Activated naive CD8-positive, alpha-beta T cell treated with anti-CD3 and anti-CD28 coated beads, Interleukin-2, amount 50 U/mL, for 24 hours (primary cell): ENCODE measurements at regions not wholly inside any gene's neighbourhood (a gene's known extent, or its start where the extent isn't known, plus 50 kb on each side); places are given as distances from the start of the nearest gene placed in this dataset.

Source experiments
- ATAC-seq: fragments of 150-1000 bp; cut with Tn5 transposase; one replicate; pipeline ENCODE4 v1.10.0; 2021
- DNase-seq: peaks from one replicate; pipeline ENCODE4 v3.0.0; 2021
- H3K27ac Mint-ChIP-seq: one replicate; pipeline ENCODE4 v1.8.0; 2021; ENCODE audit warnings: mild to moderate bottlenecking, mixed read lengths
- H3K27me3 Mint-ChIP-seq: one replicate; pipeline ENCODE4 v1.8.0; 2021; ENCODE audit warnings: mixed read lengths
- H3K36me3 Mint-ChIP-seq: one replicate; pipeline ENCODE4 v1.8.0; 2021; ENCODE audit warnings: low read depth, mixed read lengths
- H3K4me1 Mint-ChIP-seq: one replicate; pipeline ENCODE4 v1.8.0; 2021; ENCODE audit warnings: mixed read lengths
- H3K4me3 Mint-ChIP-seq: one replicate; pipeline ENCODE4 v1.8.0; 2021; ENCODE audit warnings: mild to moderate bottlenecking, moderate library complexity, mixed read lengths
- H3K9me3 Mint-ChIP-seq: one replicate; pipeline ENCODE4 v1.8.0; 2021; ENCODE audit warnings: mixed read lengths

DNA sequence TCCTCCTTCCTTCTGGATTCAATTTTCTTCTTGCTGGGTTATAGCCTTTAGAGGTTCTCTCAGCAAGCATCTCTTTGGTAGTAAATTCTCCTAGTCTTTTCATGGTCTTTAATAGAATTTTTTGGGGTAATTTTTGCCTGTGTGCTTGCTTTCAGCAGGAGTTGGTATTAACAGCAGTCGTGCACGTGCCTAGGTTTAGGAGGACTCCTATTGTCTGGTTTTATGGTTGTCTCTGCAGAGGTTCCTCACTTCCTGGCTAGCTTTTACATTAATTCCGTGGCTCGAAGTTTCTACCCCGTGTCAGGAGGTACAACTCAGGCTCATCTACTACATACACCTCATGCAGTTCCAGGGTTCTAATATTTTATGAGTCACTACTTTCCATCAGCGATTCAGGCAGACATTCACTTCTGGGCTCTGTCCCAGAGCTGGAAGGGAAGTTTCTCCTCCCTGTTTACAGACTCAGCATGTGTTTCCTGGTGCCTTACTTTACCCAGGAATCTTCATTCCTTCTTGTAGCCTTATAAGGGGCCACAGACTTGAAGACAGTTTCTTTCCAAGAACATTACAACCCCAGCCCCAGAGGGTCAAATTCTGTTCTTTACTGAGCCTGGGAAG, 643.6 kb downstream of the HS3ST4 start:
- ATAC-seq (no peak), DNase-seq (no peak)
- no peaks in the 10 kb centered on the region for H3K4me1 Mint-ChIP-seq
- H3K36me3 Mint-ChIP-seq = no peaks in the 10 kb centered on the region
- no peak overlapping the region for H3K27ac Mint-ChIP-seq
- peaks cover 5% of the 10 kb centered on the region for H3K9me3 Mint-ChIP-seq
- no peak overlapping the region for H3K4me3 Mint-ChIP-seq
- peaks cover 6% of the 10 kb centered on the region for H3K27me3 Mint-ChIP-seq

DNA sequence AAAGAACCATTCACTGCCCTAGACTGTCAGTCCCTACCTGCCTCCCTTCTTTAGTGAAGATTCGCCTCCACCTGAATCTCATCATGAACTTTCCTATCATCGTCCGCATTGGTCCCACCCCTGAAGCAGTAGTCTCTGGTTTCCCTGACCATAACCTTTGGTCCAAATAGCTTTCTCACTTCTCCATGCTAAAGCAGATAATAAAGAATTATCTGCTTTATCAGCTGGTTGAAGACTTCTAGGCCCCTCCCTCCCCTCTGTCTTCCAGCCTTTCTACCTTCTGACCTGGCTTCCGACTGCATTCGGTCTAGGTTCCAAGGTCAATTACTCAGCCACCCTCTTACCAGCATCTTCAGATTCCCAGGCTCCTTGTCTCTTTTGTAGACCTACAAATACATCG, 650.9 kb downstream of the HS3ST4 start:
- H3K9me3 Mint-ChIP-seq = no peaks in the 10 kb centered on the region
- H3K27me3 Mint-ChIP-seq = peaks cover 3% of the 10 kb centered on the region
- H3K27ac Mint-ChIP-seq = no peak overlapping the region
- no peak for DNase-seq
- no peak overlapping the region for H3K4me3 Mint-ChIP-seq
- no peak for ATAC-seq
- H3K4me1 Mint-ChIP-seq = no peaks in the 10 kb centered on the region
- H3K36me3 Mint-ChIP-seq = no peaks in the 10 kb centered on the region

DNA sequence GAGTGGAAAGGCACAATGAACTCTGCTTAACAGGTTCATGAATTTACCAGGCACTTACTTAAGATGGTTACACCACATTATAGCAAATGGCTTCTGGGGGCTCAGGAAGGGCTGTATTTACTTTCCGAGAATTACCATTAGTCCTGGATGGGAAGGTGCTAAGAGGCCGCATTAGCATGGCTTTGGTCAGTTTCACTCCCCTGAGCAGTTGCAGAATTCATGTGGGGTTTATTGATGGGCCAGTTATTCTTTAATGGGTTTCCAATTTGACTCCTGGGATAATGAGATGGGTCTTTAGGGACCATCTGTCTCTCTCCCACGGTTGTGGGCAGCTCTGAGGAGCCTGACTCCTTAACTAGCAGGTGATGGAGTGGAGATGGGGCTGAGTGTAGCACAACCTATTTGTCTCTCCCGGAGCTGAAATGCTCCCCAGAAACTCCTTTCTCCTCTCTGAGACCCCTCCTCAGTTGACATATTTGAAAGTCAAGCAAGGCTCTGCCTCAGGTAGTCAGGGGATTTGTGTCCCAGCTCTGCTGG, 652.5 kb downstream of the HS3ST4 start:
- no peak for ATAC-seq
- DNase-seq = no peak
- no peaks in the 10 kb centered on the region for H3K9me3 Mint-ChIP-seq
- H3K27me3 Mint-ChIP-seq = peaks cover 3% of the 10 kb centered on the region
- no peak overlapping the region for H3K4me3 Mint-ChIP-seq
- H3K4me1 Mint-ChIP-seq = no peaks in the 10 kb centered on the region
- H3K36me3 Mint-ChIP-seq = no peaks in the 10 kb centered on the region
- H3K27ac Mint-ChIP-seq = no peak overlapping the region

DNA sequence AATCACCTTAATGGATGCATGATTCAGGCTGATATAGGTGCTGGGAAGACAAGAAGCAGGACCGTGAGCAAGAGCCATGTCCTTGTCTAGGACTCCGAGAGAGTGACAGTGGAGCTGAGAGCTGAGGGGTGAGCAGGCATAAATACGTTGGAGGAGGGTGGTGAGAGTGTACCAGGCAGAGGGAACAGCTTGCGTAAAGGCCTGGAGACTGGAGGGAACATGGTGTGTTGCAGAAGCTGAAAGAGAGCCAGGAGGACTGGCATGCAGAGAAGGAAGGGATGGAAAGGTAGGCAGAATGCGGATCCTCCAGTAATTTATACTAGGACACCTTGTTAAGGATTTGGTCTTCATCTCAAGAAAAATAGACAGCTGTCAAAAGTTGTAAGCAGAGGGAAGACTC, 653.2 kb downstream of the HS3ST4 start:
- no peak for DNase-seq
- Mint-ChIP-seq H3K9me3 (no peaks in the 10 kb centered on the region), H3K27ac (no peak overlapping the region), H3K4me3 (no peak overlapping the region), H3K36me3 (no peaks in the 10 kb centered on the region), H3K27me3 (peaks cover 3% of the 10 kb centered on the region), H3K4me1 (no peaks in the 10 kb centered on the region)
- no peak for ATAC-seq

DNA sequence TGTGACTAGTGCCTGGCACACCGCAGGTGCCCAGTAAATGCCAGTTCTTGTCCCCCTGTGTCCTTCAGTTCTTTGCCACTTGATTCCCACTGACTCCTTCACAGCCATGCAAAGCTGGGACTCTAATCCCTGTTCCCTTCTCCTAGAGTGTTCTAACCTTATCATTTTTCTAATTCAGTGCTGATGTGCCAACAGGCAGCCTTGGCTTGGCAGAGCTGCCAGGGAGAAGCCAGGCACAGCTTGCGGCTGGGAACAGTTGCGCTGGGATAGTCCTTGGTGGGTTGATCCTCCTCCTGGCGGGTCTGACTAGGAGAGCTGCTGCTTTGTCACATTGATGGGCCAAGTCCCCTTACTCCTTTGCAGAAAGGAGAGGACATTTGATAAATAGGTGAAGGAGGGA, 654.2 kb downstream of the HS3ST4 start:
- Mint-ChIP-seq H3K27me3 (peaks cover 3% of the 10 kb centered on the region), H3K9me3 (peaks cover 2% of the 10 kb centered on the region), H3K36me3 (no peaks in the 10 kb centered on the region), H3K4me3 (no peak overlapping the region), H3K27ac (no peak overlapping the region), H3K4me1 (no peaks in the 10 kb centered on the region)
- ATAC-seq (no peak), DNase-seq (no peak)

DNA sequence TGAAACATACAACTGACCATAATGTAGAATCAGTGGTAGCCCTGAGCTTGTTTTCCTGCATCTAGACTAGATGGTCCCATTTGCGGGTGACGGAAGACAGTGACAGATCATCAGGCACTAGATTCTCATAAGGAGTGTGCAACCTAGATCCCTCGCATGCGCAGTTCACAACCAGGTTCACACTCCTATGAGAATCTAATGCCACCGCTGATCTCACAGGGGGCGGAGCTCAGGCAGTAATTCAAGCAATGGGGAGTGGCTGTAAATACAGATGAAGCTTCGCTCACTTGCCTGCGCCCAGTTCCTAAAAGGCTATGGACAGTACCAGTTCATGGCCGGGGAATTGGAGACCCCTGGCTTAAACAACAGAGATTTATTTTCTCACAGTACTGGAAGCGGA, 656.3 kb downstream of the HS3ST4 start:
- DNase-seq = no peak
- H3K4me3 Mint-ChIP-seq = no peak overlapping the region
- no peak overlapping the region for H3K27ac Mint-ChIP-seq
- ATAC-seq = no peak
- H3K27me3 Mint-ChIP-seq = peaks cover 3% of the 10 kb centered on the region
- H3K4me1 Mint-ChIP-seq = no peaks in the 10 kb centered on the region
- peaks cover 7% of the 10 kb centered on the region for H3K9me3 Mint-ChIP-seq
- no peaks in the 10 kb centered on the region for H3K36me3 Mint-ChIP-seq

DNA sequence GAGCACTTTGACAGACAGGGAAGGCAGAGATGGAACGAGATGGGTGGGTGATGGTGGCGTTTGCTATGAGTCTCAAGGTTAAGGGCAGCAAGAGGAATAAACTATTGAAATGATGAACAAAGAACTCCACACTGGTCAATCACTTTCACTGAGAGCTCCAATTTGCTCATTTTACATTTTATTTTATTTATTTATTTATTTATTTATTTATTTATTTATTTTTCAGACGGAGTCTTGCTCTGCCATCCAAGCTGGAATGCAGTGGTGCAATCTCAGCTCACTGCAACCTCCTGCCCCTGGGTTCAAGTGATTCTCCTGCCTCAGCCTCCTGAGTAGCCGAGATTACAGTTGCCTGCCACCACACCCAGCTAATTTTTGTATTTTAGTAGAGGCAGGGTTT, 669.1 kb downstream of the HS3ST4 start:
- no peaks in the 10 kb centered on the region for H3K36me3 Mint-ChIP-seq
- DNase-seq = no peak

DNA sequence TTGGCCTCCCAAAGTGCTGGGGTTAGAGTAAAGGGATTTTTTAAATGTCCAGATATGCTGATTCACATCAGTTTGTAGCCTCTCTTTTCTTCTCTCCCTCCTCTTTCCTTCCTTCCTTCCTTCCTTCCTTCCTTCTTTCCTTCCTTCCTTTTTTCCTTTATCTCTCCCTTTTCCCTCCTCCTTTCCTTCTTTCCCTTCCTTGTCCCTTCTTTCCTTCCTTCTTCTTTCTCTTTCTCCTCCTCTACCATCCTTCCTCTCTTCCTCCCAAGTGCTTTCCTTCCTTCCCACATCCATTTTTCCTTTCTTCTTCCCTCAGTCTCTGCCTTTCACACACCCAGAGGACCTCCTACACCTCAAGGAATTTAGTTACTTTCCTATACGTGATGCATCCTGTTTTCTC, 671.8 kb downstream of the HS3ST4 start:
- Mint-ChIP-seq H3K4me1 (no peaks in the 10 kb centered on the region), H3K27me3 (peaks cover 10% of the 10 kb centered on the region), H3K4me3 (no peak overlapping the region), H3K36me3 (no peaks in the 10 kb centered on the region), H3K27ac (no peak overlapping the region), H3K9me3 (no peaks in the 10 kb centered on the region)
- ATAC-seq (no peak), DNase-seq (no peak)

More for the DNA sequence above, 669.1 kb downstream of the HS3ST4 start:
- Mint-ChIP-seq H3K9me3 (peaks cover 4% of the 10 kb centered on the region), H3K4me1 (no peaks in the 10 kb centered on the region), H3K27ac (no peak overlapping the region), H3K4me3 (no peak overlapping the region), H3K27me3 (peaks cover 7% of the 10 kb centered on the region)
- no peak for ATAC-seq

DNA sequence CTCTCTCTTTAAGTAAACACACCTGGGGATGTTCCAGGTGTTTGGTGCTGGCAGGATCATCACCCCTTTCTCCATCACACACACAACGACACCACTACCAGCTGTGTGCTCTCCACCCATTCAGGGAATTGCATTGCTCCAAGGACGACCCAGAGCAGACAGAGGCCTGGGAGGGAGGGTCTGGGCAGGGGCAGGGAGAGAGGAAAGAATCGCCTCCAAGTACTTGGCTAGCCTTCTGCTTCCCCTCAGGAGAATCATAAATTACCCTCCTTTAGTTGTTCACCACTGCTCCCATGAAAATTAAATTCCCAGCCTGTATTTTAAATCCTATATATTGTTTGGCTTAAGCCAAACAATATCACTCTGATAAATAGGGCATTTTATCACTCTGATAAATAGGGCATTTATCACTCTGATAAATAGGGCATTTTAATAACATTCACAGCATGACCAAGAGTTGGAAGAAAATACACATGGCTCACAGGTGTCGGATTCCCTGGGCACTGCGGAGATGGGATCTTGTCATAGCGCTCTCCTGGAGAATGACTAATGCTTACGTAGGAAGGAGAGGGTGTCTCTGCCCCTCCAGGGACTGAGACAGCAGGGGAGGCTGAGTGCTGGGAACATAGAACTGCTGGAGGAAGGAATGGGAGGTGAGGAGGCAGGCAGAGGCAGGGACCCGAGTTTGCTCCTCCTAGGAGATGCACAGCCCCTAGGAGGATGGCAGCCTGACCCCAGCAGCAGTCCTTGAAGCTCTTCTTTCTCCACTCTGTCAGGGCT, 673.6 kb downstream of the HS3ST4 start:
- ATAC-seq (no peak), DNase-seq (no peak)
- peaks cover 10% of the 10 kb centered on the region for H3K27me3 Mint-ChIP-seq
- no peak overlapping the region for H3K27ac Mint-ChIP-seq
- H3K4me1 Mint-ChIP-seq = no peaks in the 10 kb centered on the region
- no peaks in the 10 kb centered on the region for H3K36me3 Mint-ChIP-seq
- no peaks in the 10 kb centered on the region for H3K9me3 Mint-ChIP-seq
- H3K4me3 Mint-ChIP-seq = no peak overlapping the region

DNA sequence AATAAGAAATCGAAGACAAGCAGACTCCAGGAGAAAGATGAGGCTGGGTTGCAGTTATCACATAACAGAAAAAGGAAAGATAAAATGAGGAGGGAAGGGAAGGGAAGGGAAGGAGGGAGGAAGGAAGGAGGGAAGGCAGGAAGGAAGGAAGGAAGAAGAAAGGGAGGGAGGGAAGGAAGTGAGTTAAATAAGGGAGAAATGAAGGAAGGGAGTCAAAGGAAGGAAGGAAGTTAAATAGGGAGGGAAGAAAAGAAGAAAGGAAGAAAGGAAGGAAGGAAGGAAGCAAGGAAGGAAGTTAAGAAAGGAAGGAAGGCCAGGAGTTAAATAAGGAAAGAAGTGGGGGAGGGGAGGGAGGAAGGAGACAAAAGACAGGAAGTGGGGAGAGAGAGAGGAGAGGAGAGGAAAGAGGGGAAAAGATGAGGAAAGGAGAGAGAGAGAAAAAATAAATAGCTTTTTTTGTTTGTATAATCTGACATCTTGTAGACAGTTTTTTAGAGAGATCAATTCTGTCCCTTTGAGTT, 679.6 kb downstream of the HS3ST4 start:
- no peaks in the 10 kb centered on the region for H3K9me3 Mint-ChIP-seq
- no peak for ATAC-seq
- no peaks in the 10 kb centered on the region for H3K4me1 Mint-ChIP-seq
- no peak overlapping the region for H3K27ac Mint-ChIP-seq
- peaks cover 2% of the 10 kb centered on the region for H3K27me3 Mint-ChIP-seq
- no peaks in the 10 kb centered on the region for H3K36me3 Mint-ChIP-seq
- no peak for DNase-seq
- H3K4me3 Mint-ChIP-seq = no peak overlapping the region

DNA sequence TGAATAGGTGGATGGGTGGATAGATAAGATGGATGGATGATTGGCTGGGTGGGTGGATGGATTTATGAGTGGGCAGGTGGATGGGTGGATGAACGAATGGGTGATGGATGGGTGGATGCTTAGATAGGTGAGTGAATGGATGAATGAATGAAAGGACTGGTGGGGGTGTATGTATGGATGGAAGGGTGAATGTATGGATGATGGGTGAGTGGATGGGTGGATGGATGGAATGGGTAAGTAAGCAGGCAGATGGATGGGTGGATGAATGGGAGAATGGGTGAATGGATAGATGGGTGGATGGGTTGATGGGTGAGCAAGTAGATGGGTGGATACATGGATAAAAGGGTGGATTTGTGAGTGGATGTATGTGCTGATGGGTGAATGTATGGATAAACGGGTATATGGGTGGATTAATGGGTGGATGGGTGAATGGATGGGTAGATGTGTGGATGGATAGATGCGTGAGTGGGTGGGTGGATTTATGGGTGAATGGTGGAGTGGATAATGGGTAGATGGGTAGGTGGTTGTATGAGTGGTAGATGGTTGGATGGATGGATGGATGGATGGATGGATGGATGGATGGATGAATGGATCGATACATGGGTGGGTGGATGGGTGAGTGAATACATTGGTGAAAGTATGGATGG, 682.6 kb downstream of the HS3ST4 start:
- DNase-seq (no peak), ATAC-seq (no peak)
- H3K27ac Mint-ChIP-seq = no peak overlapping the region
- no peaks in the 10 kb centered on the region for H3K4me1 Mint-ChIP-seq
- H3K9me3 Mint-ChIP-seq = no peaks in the 10 kb centered on the region
- H3K36me3 Mint-ChIP-seq = no peaks in the 10 kb centered on the region
- H3K27me3 Mint-ChIP-seq = no peaks in the 10 kb centered on the region
- no peak overlapping the region for H3K4me3 Mint-ChIP-seq

DNA sequence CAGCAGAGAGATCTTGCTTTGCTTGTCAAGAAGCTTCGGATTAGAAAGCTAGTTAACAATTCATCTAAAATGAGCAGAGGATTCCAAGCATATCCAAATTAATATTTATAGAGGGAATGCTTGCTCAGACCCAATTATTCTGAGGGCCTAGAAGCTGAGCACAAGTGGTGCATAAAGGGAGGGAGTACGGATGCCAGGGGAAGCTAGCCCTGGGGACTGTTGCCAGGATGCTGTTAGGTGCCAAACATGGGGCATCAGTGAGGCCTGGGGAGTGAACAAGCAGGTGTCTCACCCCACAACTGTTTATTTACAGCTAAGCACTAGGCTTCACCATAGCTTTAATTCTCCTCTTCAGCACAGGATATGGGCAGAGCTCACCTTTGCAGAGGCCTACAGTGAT, 684.1 kb upstream of the C16orf82 start:
- H3K4me1 Mint-ChIP-seq = no peaks in the 10 kb centered on the region
- no peaks in the 10 kb centered on the region for H3K9me3 Mint-ChIP-seq
- H3K4me3 Mint-ChIP-seq = no peak overlapping the region
- peaks cover 6% of the 10 kb centered on the region for H3K27me3 Mint-ChIP-seq
- no peak overlapping the region for H3K27ac Mint-ChIP-seq
- H3K36me3 Mint-ChIP-seq = no peaks in the 10 kb centered on the region
- DNase-seq (no peak), ATAC-seq (no peak)

DNA sequence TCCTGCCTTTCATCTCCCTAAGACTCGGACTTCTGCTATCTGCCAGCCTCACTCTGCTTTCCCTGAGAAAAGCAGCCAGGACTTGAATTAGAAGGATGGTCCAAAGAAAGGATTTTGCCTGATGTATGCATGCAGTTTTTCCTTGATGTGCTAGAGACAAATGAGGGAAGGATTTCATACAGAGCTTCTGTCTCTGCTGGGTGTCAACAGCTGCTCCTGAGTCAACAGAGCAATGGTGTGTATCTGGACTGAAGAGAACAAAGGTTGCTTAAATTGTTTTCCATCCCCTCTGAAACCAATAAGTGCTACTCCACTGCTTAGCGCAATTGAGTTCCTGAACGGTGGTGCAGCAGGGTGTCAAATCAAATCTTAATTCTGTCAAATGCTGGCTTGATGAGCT, 680.6 kb upstream of the C16orf82 start:
- H3K4me3 Mint-ChIP-seq = no peak overlapping the region
- H3K4me1 Mint-ChIP-seq = no peaks in the 10 kb centered on the region
- no peak overlapping the region for H3K27ac Mint-ChIP-seq
- ATAC-seq (no peak), DNase-seq (no peak)
- H3K27me3 Mint-ChIP-seq = peaks cover 12% of the 10 kb centered on the region
- no peaks in the 10 kb centered on the region for H3K9me3 Mint-ChIP-seq
- no peaks in the 10 kb centered on the region for H3K36me3 Mint-ChIP-seq

DNA sequence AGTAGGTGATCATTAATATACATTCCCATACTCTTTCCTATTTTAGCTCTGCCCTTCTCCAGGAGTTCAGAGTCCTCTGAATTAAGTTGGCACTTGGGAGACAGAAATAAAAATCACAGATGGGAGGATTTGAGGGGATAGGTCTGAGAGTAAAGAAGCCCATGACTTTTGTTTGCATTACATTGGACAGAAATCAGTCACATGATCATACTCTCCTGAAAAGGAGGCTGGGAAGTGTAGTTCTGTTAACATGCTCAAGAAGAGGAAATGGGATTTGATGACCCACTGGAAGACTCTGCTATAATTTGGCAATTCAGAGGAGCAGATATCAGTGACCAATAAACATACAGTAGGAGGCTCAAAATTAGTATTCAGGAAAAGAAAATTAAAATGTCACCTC, 674.9 kb upstream of the C16orf82 start:
- no peaks in the 10 kb centered on the region for H3K4me1 Mint-ChIP-seq
- no peak for ATAC-seq

DNA sequence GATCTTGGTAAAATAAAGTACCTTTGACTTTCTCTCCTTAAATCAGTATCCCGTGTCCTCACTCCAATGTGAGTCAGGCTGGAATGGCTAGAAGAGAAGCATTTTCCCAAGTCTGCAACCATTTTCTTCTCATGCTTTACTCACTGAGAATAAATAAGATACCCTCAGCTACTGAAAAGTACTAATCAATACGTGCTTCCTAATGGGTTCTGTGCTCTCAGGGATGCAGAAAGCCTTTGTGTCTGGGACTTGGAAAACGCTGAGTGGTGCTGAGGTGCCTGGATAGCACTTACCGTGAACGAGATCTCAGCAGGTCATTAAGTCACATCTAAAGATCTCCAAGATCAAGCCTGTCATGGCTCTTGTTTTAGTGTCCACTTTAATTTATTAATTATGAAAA, 672.3 kb upstream of the C16orf82 start:
- no peaks in the 10 kb centered on the region for H3K36me3 Mint-ChIP-seq
- ATAC-seq (no peak), DNase-seq (no peak)
- H3K27ac Mint-ChIP-seq = no peak overlapping the region
- no peaks in the 10 kb centered on the region for H3K4me1 Mint-ChIP-seq
- peaks cover 10% of the 10 kb centered on the region for H3K9me3 Mint-ChIP-seq
- no peak overlapping the region for H3K4me3 Mint-ChIP-seq
- H3K27me3 Mint-ChIP-seq = peaks cover 11% of the 10 kb centered on the region

More for the DNA sequence above, 674.9 kb upstream of the C16orf82 start:
- DNase-seq = no peak
- no peaks in the 10 kb centered on the region for H3K36me3 Mint-ChIP-seq
- peaks cover 10% of the 10 kb centered on the region for H3K9me3 Mint-ChIP-seq
- no peak overlapping the region for H3K4me3 Mint-ChIP-seq
- H3K27me3 Mint-ChIP-seq = peaks cover 11% of the 10 kb centered on the region
- H3K27ac Mint-ChIP-seq = no peak overlapping the region
